Keratinocyte (primary cell): ENCODE measurements at regions not wholly inside any gene's neighbourhood (a gene's known extent, or its start where the extent isn't known, plus 50 kb on each side); places are given as distances from the start of the nearest gene placed in this dataset.

Experiments used
- DNase-seq: peaks from one replicate; pipeline ENCODE4 v3.0.0-alpha.2; 2011; ENCODE audit warnings: low read depth, missing footprints, low spot score
- FAIRE-seq: peaks from 2 replicates; lab custom pipeline; 2011; peaks lifted over from hg19 to GRCh38; lab: Jason Lieb, UNC
- H2AFZ ChIP-seq: 2 replicates; pipeline ENCODE4 v1.6.0; 2012; ENCODE audit warnings: low read length, control low read depth, inconsistent platforms; ENCODE audit not compliant: control insufficient read depth
- H3K27ac ChIP-seq: 2 replicates; pipeline ENCODE4 v1.5.1; 2011; ENCODE audit warnings: low read length; ENCODE audit not compliant: control insufficient read depth, insufficient read depth
- H3K27me3 ChIP-seq: 3 replicates; pipeline ENCODE4 v1.6.0; 2011; ENCODE audit warnings: low read length; ENCODE audit not compliant: control insufficient read depth, insufficient read depth; ENCODE audit errors: extremely low read depth
- H3K36me3 ChIP-seq, 2 experiments: 2 replicates in 1 of 2; 3 replicates in 1 of 2; pipeline ENCODE4 v1.5.1; 2011; ENCODE audit warnings: low read length in 2 of 2, mild to moderate bottlenecking in 1 of 2; ENCODE audit not compliant: control insufficient read depth in 2 of 2, insufficient read depth in 2 of 2; ENCODE audit errors: extremely low read depth in 1 of 2
- H3K4me1 ChIP-seq: 3 replicates; pipeline ENCODE4 v1.5.1; 2011; ENCODE audit warnings: low read length; ENCODE audit not compliant: control insufficient read depth, insufficient read depth; ENCODE audit errors: extremely low read depth
- H3K4me2 ChIP-seq: 3 replicates; pipeline ENCODE4 v1.6.0; 2011; ENCODE audit warnings: low read depth, low read length; ENCODE audit not compliant: control insufficient read depth, insufficient read depth; ENCODE audit errors: extremely low read depth
- H3K4me3 ChIP-seq, 3 experiments: fragments of 200-600 bp in 1 of 3; sonication (generic) in 1 of 3; 2 replicates in 2 of 3; 3 replicates in 1 of 3; pipeline ENCODE4 v1.5.1; 2011 to 2016; ENCODE audit warnings: low read length in 3 of 3, mild to moderate bottlenecking in 3 of 3, control low read depth in 2 of 3, inconsistent platforms in 1 of 3, low read depth in 1 of 3, mixed read lengths in 1 of 3, mixed run types in 1 of 3, moderate library complexity in 1 of 3; ENCODE audit not compliant: control insufficient read depth in 2 of 3, insufficient read depth in 2 of 3; ENCODE audit errors: extremely low read depth in 1 of 3
- H3K79me2 ChIP-seq: 2 replicates; pipeline ENCODE4 v1.6.0; 2012; ENCODE audit warnings: low read length; ENCODE audit not compliant: control insufficient read depth, insufficient read depth
- H3K9ac ChIP-seq: 3 replicates; pipeline ENCODE4 v1.6.0; 2011; ENCODE audit warnings: low read length; ENCODE audit not compliant: control insufficient read depth, insufficient read depth; ENCODE audit errors: extremely low read depth
- H3K9me1 ChIP-seq: 3 replicates; pipeline ENCODE4 v1.6.0; 2011; ENCODE audit warnings: low read length; ENCODE audit not compliant: control insufficient read depth, insufficient read depth; ENCODE audit errors: extremely low read depth
- H3K9me3 ChIP-seq: 2 replicates; pipeline ENCODE4 v1.5.1; 2012; ENCODE audit warnings: low read depth, low read length; ENCODE audit not compliant: control insufficient read depth
- H4K20me1 ChIP-seq: 3 replicates; pipeline ENCODE4 v1.6.0; 2011; ENCODE audit warnings: low read length; ENCODE audit not compliant: control insufficient read depth, insufficient read depth; ENCODE audit errors: extremely low read depth
- EZH2 ChIP-seq: IDR thresholded peaks from one replicate; pipeline ENCODE4 v1.6.1; 2012; ENCODE audit warnings: inconsistent platforms, mild to moderate bottlenecking, low read length, moderate library complexity
- dilution Hi-C: fragments of 300-500 bp; cut with MboI; formaldehyde crosslinking; loops from one replicate; pipeline ENCODE4 v1.7.0; 2020; ENCODE audit warnings: low sequenced_read_pairs; ENCODE audit not compliant: extremely low pct_ligation_motif_present
- TF ChIP-seq, protein P1 (sequence below), 3 experiments: IDR thresholded peaks in 1 of 3; conservative IDR thresholded peaks in 1 of 3; optimal IDR thresholded peaks in 1 of 3; 2 replicates in 2 of 3; 3 replicates in 1 of 3; pipeline versions ENCODE3 to v1.5.1; 2011; ENCODE audit warnings: low read length in 3 of 3, mild to moderate bottlenecking in 3 of 3, moderate library complexity in 2 of 3, control low read depth in 1 of 3, inconsistent platforms in 1 of 3; ENCODE audit not compliant: insufficient read depth in 2 of 3; ENCODE audit errors: extremely low read depth in 1 of 3

DNA sequence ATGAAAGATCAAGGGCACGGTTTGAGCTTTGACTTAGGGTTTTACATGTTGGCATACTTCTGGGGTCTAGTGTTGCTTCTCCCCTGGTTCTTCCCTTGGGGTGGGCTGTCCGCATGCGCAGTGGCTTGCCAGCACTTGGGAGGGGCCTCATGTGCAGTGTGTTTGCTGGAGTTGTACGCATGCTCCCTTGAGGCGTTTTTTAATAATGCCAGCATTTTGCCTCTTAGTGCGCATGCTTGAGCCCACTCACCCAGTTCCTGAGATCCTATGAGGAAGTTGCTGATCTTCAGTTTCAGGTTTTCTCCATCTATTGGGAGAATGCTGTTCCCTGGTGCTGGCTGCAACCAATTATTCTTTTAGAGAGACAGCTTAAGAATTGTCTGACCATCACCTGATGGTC, 113.4 kb upstream of the GPR141 start:
- H3K79me2 ChIP-seq: no peaks in the 10 kb centered on the region
- no peak overlapping the region for H3K4me2 ChIP-seq
- H2AFZ ChIP-seq: no peak overlapping the region
- H3K9ac ChIP-seq: no peak overlapping the region
- TF ChIP-seq, protein P1, sequence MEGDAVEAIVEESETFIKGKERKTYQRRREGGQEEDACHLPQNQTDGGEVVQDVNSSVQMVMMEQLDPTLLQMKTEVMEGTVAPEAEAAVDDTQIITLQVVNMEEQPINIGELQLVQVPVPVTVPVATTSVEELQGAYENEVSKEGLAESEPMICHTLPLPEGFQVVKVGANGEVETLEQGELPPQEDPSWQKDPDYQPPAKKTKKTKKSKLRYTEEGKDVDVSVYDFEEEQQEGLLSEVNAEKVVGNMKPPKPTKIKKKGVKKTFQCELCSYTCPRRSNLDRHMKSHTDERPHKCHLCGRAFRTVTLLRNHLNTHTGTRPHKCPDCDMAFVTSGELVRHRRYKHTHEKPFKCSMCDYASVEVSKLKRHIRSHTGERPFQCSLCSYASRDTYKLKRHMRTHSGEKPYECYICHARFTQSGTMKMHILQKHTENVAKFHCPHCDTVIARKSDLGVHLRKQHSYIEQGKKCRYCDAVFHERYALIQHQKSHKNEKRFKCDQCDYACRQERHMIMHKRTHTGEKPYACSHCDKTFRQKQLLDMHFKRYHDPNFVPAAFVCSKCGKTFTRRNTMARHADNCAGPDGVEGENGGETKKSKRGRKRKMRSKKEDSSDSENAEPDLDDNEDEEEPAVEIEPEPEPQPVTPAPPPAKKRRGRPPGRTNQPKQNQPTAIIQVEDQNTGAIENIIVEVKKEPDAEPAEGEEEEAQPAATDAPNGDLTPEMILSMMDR (optimal IDR thresholded peaks at IDR 0.05 in 1 of 3, IDR thresholded peaks at IDR 0.05 in 1 of 3, conservative IDR thresholded peaks at IDR 0.05 in 1 of 3; ENCODE audit: extremely low read depth in 1 of 3, insufficient read depth in 2 of 3, low read length in 3 of 3): no peak
- TF ChIP-seq EZH2: no peak
- H3K9me1 ChIP-seq: no peaks in the 10 kb centered on the region
- no peaks in the 10 kb centered on the region for H3K36me3 ChIP-seq
- no peaks in the 10 kb centered on the region for H3K4me1 ChIP-seq
- dilution Hi-C loops: no loop called here
- no peaks in the 10 kb centered on the region for H3K27me3 ChIP-seq
- DNase-seq: no peak
- H4K20me1 ChIP-seq: no peaks in the 10 kb centered on the region
- H3K27ac ChIP-seq: no peak overlapping the region
- no peaks in the 10 kb centered on the region for H3K9me3 ChIP-seq
- H3K4me3 ChIP-seq: no peak overlapping the region
- FAIRE-seq: no peak

DNA sequence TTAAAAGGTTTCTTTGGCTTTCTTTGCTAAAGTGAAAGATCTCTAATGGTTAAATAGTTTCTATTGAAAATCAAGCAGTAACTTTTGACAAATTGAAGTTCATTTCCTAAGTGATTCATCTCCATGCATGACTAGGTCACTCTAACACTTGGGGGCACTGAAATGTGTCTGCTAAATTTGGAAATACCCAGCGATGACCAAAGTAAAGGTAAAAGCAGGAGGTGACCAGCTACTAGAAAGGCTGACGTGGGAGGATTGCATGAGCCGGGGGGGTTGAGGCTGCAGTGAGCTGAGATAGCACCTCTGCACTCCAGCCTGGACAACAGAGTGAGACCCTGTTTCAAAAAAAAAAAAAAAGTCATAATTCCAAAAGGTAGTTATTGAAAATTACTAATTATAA, 111.8 kb upstream of the GPR141 start:
- no peaks in the 10 kb centered on the region for H3K79me2 ChIP-seq
- H3K27ac ChIP-seq: no peak overlapping the region
- DNase-seq (no peak), FAIRE-seq (no peak)
- H3K9me1 ChIP-seq: no peaks in the 10 kb centered on the region
- no peaks in the 10 kb centered on the region for H3K4me1 ChIP-seq
- no peak overlapping the region for H3K4me2 ChIP-seq
- H3K4me3 ChIP-seq: no peak overlapping the region
- H4K20me1 ChIP-seq: no peaks in the 10 kb centered on the region
- H2AFZ ChIP-seq: no peak overlapping the region
- H3K9ac ChIP-seq: no peak overlapping the region
- no peak for TF ChIP-seq EZH2
- TF ChIP-seq, protein P1 (optimal IDR thresholded peaks at IDR 0.05 in 1 of 3, IDR thresholded peaks at IDR 0.05 in 1 of 3, conservative IDR thresholded peaks at IDR 0.05 in 1 of 3; ENCODE audit: extremely low read depth in 1 of 3, insufficient read depth in 2 of 3, low read length in 3 of 3): no peak
- dilution Hi-C loops: no loop called here
- no peaks in the 10 kb centered on the region for H3K27me3 ChIP-seq
- H3K9me3 ChIP-seq: no peaks in the 10 kb centered on the region
- no peaks in the 10 kb centered on the region for H3K36me3 ChIP-seq
